ENCODE measurements at regions not wholly inside any gene's neighbourhood (a gene's known extent, or its start where the extent isn't known, plus 50 kb on each side); places are given as distances from the start of the nearest gene placed in this dataset.

DNA sequence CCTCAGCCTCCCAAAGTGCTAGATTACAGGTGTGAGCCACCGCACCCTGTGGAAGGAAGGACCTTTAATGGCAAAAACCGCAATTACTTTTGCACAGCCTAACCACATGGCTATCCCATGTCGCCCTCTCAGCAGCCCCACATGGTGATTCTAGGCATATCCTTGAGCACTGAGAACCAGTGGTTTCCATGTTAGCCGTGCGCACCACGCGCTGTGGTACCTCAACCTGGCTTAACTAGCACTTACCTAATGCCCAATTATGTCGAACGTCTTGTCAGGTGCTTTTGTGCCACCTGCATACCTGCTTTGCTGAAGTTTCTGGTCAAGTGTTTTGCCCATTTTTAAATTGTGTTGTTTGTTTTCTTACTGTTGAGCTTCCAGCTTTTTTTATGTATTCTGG is 697.9 kb downstream of the BRD1 start:
- TF ChIP-seq, protein P1, sequence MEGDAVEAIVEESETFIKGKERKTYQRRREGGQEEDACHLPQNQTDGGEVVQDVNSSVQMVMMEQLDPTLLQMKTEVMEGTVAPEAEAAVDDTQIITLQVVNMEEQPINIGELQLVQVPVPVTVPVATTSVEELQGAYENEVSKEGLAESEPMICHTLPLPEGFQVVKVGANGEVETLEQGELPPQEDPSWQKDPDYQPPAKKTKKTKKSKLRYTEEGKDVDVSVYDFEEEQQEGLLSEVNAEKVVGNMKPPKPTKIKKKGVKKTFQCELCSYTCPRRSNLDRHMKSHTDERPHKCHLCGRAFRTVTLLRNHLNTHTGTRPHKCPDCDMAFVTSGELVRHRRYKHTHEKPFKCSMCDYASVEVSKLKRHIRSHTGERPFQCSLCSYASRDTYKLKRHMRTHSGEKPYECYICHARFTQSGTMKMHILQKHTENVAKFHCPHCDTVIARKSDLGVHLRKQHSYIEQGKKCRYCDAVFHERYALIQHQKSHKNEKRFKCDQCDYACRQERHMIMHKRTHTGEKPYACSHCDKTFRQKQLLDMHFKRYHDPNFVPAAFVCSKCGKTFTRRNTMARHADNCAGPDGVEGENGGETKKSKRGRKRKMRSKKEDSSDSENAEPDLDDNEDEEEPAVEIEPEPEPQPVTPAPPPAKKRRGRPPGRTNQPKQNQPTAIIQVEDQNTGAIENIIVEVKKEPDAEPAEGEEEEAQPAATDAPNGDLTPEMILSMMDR (tag by site-specific recombination; IDR thresholded peaks at IDR 0.05), result no peak
- TF ChIP-seq ZNF354C (tag by site-specific recombination; IDR thresholded peaks at IDR 0.05; ENCODE audit: borderline replicate concordance, low read depth) (no peak), ZNF670 (tag by site-specific recombination; IDR thresholded peaks at IDR 0.05; ENCODE audit: low read depth) (no peak), ZNF555 (tag by site-specific recombination; conservative IDR thresholded peaks at IDR 0.05) (no peak), ZNF274 (IDR thresholded peaks at IDR 0.05; ENCODE audit: low read length) (no peak), ZNF274 (tag by site-specific recombination; IDR thresholded peaks at IDR 0.05; ENCODE audit: borderline replicate concordance) (no peak)
- TF ChIP-seq, protein P2, sequence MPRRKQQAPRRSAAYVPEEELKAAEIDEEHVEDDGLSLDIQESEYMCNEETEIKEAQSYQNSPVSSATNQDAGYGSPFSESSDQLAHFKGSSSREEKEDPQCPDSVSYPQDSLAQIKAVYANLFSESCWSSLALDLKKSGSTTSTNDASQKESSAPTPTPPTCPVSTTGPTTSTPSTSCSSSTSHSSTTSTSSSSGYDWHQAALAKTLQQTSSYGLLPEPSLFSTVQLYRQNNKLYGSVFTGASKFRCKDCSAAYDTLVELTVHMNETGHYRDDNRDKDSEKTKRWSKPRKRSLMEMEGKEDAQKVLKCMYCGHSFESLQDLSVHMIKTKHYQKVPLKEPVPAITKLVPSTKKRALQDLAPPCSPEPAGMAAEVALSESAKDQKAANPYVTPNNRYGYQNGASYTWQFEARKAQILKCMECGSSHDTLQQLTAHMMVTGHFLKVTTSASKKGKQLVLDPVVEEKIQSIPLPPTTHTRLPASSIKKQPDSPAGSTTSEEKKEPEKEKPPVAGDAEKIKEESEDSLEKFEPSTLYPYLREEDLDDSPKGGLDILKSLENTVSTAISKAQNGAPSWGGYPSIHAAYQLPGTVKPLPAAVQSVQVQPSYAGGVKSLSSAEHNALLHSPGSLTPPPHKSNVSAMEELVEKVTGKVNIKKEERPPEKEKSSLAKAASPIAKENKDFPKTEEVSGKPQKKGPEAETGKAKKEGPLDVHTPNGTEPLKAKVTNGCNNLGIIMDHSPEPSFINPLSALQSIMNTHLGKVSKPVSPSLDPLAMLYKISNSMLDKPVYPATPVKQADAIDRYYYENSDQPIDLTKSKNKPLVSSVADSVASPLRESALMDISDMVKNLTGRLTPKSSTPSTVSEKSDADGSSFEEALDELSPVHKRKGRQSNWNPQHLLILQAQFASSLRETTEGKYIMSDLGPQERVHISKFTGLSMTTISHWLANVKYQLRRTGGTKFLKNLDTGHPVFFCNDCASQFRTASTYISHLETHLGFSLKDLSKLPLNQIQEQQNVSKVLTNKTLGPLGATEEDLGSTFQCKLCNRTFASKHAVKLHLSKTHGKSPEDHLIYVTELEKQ (tag by site-specific recombination; IDR thresholded peaks at IDR 0.05; ENCODE audit: borderline replicate concordance), result no peak
- TF ChIP-seq, protein P3, sequence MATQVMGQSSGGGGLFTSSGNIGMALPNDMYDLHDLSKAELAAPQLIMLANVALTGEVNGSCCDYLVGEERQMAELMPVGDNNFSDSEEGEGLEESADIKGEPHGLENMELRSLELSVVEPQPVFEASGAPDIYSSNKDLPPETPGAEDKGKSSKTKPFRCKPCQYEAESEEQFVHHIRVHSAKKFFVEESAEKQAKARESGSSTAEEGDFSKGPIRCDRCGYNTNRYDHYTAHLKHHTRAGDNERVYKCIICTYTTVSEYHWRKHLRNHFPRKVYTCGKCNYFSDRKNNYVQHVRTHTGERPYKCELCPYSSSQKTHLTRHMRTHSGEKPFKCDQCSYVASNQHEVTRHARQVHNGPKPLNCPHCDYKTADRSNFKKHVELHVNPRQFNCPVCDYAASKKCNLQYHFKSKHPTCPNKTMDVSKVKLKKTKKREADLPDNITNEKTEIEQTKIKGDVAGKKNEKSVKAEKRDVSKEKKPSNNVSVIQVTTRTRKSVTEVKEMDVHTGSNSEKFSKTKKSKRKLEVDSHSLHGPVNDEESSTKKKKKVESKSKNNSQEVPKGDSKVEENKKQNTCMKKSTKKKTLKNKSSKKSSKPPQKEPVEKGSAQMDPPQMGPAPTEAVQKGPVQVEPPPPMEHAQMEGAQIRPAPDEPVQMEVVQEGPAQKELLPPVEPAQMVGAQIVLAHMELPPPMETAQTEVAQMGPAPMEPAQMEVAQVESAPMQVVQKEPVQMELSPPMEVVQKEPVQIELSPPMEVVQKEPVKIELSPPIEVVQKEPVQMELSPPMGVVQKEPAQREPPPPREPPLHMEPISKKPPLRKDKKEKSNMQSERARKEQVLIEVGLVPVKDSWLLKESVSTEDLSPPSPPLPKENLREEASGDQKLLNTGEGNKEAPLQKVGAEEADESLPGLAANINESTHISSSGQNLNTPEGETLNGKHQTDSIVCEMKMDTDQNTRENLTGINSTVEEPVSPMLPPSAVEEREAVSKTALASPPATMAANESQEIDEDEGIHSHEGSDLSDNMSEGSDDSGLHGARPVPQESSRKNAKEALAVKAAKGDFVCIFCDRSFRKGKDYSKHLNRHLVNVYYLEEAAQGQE (tag by site-specific recombination; IDR thresholded peaks at IDR 0.05), result no peak
- TF ChIP-seq, protein P4, sequence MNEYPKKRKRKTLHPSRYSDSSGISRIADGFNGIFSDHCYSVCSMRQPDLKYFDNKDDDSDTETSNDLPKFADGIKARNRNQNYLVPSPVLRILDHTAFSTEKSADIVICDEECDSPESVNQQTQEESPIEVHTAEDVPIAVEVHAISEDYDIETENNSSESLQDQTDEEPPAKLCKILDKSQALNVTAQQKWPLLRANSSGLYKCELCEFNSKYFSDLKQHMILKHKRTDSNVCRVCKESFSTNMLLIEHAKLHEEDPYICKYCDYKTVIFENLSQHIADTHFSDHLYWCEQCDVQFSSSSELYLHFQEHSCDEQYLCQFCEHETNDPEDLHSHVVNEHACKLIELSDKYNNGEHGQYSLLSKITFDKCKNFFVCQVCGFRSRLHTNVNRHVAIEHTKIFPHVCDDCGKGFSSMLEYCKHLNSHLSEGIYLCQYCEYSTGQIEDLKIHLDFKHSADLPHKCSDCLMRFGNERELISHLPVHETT (tag by site-specific recombination; IDR thresholded peaks at IDR 0.05), result no peak
- TF ChIP-seq, protein P5, sequence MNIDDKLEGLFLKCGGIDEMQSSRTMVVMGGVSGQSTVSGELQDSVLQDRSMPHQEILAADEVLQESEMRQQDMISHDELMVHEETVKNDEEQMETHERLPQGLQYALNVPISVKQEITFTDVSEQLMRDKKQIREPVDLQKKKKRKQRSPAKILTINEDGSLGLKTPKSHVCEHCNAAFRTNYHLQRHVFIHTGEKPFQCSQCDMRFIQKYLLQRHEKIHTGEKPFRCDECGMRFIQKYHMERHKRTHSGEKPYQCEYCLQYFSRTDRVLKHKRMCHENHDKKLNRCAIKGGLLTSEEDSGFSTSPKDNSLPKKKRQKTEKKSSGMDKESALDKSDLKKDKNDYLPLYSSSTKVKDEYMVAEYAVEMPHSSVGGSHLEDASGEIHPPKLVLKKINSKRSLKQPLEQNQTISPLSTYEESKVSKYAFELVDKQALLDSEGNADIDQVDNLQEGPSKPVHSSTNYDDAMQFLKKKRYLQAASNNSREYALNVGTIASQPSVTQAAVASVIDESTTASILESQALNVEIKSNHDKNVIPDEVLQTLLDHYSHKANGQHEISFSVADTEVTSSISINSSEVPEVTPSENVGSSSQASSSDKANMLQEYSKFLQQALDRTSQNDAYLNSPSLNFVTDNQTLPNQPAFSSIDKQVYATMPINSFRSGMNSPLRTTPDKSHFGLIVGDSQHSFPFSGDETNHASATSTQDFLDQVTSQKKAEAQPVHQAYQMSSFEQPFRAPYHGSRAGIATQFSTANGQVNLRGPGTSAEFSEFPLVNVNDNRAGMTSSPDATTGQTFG (tag by site-specific recombination; IDR thresholded peaks at IDR 0.05; ENCODE audit: borderline replicate concordance), result no peak
- TF ChIP-seq, protein P6, sequence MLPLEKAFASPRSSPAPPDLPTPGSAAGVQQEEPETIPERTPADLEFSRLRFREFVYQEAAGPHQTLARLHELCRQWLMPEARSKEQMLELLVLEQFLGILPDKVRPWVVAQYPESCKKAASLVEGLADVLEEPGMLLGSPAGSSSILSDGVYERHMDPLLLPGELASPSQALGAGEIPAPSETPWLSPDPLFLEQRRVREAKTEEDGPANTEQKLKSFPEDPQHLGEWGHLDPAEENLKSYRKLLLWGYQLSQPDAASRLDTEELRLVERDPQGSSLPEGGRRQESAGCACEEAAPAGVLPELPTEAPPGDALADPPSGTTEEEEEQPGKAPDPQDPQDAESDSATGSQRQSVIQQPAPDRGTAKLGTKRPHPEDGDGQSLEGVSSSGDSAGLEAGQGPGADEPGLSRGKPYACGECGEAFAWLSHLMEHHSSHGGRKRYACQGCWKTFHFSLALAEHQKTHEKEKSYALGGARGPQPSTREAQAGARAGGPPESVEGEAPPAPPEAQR (tag by site-specific recombination; IDR thresholded peaks at IDR 0.05), result no peak
- TF ChIP-seq, protein P7, sequence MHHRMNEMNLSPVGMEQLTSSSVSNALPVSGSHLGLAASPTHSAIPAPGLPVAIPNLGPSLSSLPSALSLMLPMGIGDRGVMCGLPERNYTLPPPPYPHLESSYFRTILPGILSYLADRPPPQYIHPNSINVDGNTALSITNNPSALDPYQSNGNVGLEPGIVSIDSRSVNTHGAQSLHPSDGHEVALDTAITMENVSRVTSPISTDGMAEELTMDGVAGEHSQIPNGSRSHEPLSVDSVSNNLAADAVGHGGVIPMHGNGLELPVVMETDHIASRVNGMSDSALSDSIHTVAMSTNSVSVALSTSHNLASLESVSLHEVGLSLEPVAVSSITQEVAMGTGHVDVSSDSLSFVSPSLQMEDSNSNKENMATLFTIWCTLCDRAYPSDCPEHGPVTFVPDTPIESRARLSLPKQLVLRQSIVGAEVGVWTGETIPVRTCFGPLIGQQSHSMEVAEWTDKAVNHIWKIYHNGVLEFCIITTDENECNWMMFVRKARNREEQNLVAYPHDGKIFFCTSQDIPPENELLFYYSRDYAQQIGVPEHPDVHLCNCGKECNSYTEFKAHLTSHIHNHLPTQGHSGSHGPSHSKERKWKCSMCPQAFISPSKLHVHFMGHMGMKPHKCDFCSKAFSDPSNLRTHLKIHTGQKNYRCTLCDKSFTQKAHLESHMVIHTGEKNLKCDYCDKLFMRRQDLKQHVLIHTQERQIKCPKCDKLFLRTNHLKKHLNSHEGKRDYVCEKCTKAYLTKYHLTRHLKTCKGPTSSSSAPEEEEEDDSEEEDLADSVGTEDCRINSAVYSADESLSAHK (tag by site-specific recombination; IDR thresholded peaks at IDR 0.05), result no peak
